Stimulated activated CD4-positive, alpha-beta T cell treated with anti-CD3 and anti-CD28 coated beads, Interleukin-12 subunit alpha, Interleukin-12 subunit beta, amount 100 ng/mL, for 48 hours (primary cell): ENCODE measurements at regions not wholly inside any gene's neighbourhood (a gene's known extent, or its start where the extent isn't known, plus 50 kb on each side); places are given as distances from the start of the nearest gene placed in this dataset.
"Not testable (repeated sequence)": the region's sequence is repeated elsewhere in the genome, so short reads cannot be mapped to it uniquely, and the experiment has no call there.

ENCODE experiments used
- DNase-seq, 3 donors: peaks; one replicate each; pipeline ENCODE4 v3.0.0-alpha.2; 2020; ENCODE audit warnings: low read depth in 2 of 3, low spot score in 1 of 3

- DNase-seq = no peak
These were observed 237.6 kb upstream of the CCNH start for GRCh38 chr5:87650284-87650683.

GRCh38 chr5:87649455-87649854, 236.7 kb upstream of the CCNH start:
- DNase-seq = no peak

GRCh38 chr5:87645224-87645623, 232.5 kb upstream of the CCNH start:
- DNase-seq = no peak

GRCh38 chr5:87640902-87641301, 228.2 kb upstream of the CCNH start:
- DNase-seq = no peak

- no peak for DNase-seq
These were observed 214.6 kb upstream of the CCNH start for GRCh38 chr5:87627363-87627762.

GRCh38 chr5:87608385-87608784, 195.7 kb upstream of the CCNH start:
- DNase-seq = no peak

GRCh38 chr5:87605663-87606062, 192.9 kb upstream of the CCNH start:
- DNase-seq = no peak

- no peak for DNase-seq
These were observed 187.0 kb upstream of the CCNH start for GRCh38 chr5:87599778-87600177.

GRCh38 chr5:87598460-87598859, 185.7 kb upstream of the CCNH start:
- DNase-seq = no peak

GRCh38 chr5:87594566-87594965, 181.8 kb upstream of the CCNH start:
- no peak for DNase-seq

- DNase-seq = no peak
These were observed 176.9 kb upstream of the CCNH start for GRCh38 chr5:87589587-87589986.

- DNase-seq = no peak
These were observed 175.6 kb upstream of the CCNH start for GRCh38 chr5:87588316-87588715.

- DNase-seq = not testable (repeated sequence)
These were observed 171.0 kb upstream of the CCNH start for GRCh38 chr5:87583704-87584103.

- DNase-seq = no peak
These were observed 169.4 kb upstream of the CCNH start for GRCh38 chr5:87582149-87582548.

- DNase-seq = no peak
These were observed 168.9 kb upstream of the CCNH start for GRCh38 chr5:87581661-87582060.

- no peak for DNase-seq
These were observed 166.9 kb upstream of the CCNH start for GRCh38 chr5:87579678-87580077.

GRCh38 chr5:87576867-87577266, 164.1 kb upstream of the CCNH start:
- DNase-seq = no peak

GRCh38 chr5:87576306-87576705, 163.6 kb upstream of the CCNH start:
- DNase-seq = not testable (repeated sequence)

- DNase-seq = no peak
These were observed 161.4 kb upstream of the CCNH start for GRCh38 chr5:87574106-87574505.

GRCh38 chr5:87572611-87573010, 159.9 kb upstream of the CCNH start:
- DNase-seq = no peak

GRCh38 chr5:87572090-87572489, 159.4 kb upstream of the CCNH start:
- no peak for DNase-seq

GRCh38 chr5:87570366-87570765, 157.6 kb upstream of the CCNH start:
- no peak for DNase-seq

GRCh38 chr5:87562068-87562467, 149.3 kb upstream of the CCNH start:
- no peak for DNase-seq

- no peak for DNase-seq
These were observed 147.8 kb upstream of the CCNH start for GRCh38 chr5:87560528-87560927.
